ENCODE measurements at regions not wholly inside any gene's neighbourhood (a gene's known extent, or its start where the extent isn't known, plus 50 kb on each side); places are given as distances from the start of the nearest gene placed in this dataset.

DNA sequence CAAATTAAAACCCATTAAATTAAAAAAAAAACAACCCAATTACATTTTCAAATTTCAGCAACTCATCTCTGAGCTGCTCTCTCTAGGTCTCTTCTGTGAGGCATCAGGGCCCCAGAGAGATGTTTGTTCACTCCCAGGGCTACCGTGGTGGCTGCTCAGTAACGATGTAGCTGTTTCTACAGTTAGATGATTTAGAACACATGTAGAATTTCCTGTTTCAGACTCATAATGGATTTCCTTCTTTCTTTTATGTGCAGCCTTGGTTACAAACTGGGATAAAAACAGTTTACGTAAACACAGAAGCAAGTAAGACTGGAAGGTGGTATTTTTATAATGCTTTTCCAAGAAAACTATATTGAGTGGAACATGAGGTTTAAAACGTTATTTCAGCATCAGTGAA is 116.1 kb upstream of the CCN2 start:
- TF ChIP-seq POLR2A (IDR thresholded peaks at IDR 0.05; ENCODE audit: low read length) (no peak), GATA1 (IDR thresholded peaks at IDR 0.05; ENCODE audit: low read depth, low read length) (no peak)

Measured in erythroblast (primary cell).